GM21619 (cell line): ENCODE measurements at regions not wholly inside any gene's neighbourhood (a gene's known extent, or its start where the extent isn't known, plus 50 kb on each side); places are given as distances from the start of the nearest gene placed in this dataset.
"Not testable (repeated sequence)": the region's sequence is repeated elsewhere in the genome, so short reads cannot be mapped to it uniquely, and the experiment has no call there.

Experiments
- ATAC-seq: cut with Tn5 transposase; IDR thresholded peaks from one replicate; pipeline ENCODE4 v1.9.1; 2021; ENCODE audit not compliant: unreplicated experiment

DNA sequence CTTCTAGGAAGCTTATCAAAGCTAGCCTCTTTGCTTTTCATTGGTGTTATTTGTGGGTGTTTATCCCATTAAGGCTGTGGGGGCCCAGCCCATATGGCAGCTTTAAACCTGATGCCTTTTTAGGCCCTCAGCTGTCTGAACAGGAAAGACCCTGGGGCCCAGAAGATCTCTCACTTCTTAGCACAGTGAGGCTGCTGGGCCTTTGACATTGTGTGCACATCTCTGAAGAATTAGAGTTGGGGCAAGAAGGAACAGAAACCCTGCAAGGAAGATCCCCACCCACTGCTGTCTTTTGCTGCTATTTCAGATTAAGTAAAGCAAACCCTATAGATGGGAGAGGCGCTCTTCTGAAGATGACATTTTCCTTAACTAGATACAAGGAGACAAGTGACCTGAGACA, 250.0 kb downstream of the SMAD2 start:
- ATAC-seq = peak; percentile 76

- ATAC-seq = no peak
These were observed 250.6 kb downstream of the SMAD2 start for GRCh38 chr18:47679864-47680263.

- ATAC-seq = no peak
These were observed 252.5 kb downstream of the SMAD2 start for GRCh38 chr18:47677952-47678351.

DNA sequence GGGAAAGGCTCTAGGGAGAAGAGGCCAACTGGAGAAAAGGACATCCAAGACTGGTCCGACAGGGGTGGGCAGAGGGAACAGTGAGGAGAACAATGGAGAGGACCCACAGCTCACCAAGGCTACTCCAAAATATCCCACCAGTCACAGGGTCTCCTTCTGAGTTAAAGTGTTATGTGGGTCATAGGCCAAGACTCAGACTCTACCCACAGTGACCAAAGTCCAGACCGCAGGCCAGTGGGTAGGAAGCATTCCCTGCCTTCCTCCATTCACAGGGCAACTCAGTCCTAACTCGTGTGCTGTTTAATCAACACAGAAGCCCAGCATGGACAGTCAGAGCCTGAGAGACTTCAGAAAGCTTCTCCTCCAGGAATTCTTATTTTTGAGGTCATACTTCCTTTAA, 260.6 kb downstream of the SMAD2 start:
- ATAC-seq = no peak

DNA sequence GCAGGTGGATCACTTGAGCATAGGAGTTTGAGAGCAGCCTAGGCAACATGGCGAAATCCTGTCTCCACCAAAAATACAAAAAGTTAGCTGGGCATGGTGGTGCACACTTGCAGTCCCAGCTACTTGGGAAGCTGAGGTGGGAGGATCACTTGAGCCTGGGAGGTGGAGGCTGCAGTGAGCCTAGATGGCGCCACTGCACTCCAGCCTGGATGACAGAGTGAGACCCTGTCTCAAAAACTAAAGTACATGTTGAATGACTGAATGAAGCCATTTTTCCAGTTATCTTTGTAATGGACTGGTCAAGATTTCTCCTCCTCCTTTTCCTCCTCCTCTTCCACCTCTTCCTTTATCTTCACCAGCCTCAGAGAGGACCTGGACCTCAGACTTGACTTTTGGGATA, 272.0 kb downstream of the SMAD2 start:
- ATAC-seq = no peak

DNA sequence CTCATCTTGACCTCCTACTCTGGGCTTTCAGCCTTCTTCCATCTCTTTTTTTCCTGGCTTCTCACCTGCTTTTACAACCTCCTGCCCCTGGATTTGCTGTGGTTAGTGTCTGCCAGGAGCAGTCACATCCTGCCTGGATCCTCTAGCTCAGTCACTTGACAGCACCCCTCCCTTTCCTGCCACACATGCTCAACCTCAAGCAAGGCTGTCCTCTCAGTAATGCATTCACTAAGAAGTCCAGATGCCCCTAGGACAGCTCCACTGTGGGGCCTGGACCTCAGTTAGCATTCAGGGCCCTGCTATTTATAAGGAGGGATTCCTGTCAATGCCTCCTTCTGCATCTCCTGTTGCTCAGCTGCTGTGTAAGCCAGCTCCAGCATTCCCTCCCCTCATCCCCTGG, 275.5 kb downstream of the SMAD2 start:
- no peak for ATAC-seq

DNA sequence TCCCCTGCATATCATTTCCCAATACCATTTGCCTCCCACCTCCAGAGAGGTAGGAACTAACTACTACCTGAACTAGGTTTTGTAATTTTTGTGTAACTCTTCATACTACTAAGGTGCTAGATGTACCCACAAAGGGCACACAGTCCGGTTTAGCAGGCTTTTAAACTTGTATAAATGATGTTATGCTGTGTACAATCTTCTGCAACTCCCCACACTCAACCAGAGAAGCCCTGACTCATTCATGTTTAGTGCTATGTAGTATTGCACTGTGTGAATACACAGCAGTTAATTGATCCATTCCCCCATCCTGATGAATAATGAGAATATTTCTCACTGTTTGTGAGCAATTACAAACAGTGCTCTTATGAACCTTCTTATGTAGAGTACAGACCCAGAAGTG, 285.6 kb downstream of the SMAD2 start:
- ATAC-seq = no peak

GRCh38 chr18:47637551-47637950, 292.9 kb downstream of the SMAD2 start:
- not testable (repeated sequence) for ATAC-seq

- ATAC-seq = no peak
These were observed 295.0 kb downstream of the SMAD2 start for GRCh38 chr18:47635416-47635815.

- ATAC-seq = no peak
These were observed 297.4 kb downstream of the SMAD2 start for GRCh38 chr18:47632970-47633635.

GRCh38 chr18:47628893-47629292, 301.6 kb downstream of the SMAD2 start:
- no peak for ATAC-seq

DNA sequence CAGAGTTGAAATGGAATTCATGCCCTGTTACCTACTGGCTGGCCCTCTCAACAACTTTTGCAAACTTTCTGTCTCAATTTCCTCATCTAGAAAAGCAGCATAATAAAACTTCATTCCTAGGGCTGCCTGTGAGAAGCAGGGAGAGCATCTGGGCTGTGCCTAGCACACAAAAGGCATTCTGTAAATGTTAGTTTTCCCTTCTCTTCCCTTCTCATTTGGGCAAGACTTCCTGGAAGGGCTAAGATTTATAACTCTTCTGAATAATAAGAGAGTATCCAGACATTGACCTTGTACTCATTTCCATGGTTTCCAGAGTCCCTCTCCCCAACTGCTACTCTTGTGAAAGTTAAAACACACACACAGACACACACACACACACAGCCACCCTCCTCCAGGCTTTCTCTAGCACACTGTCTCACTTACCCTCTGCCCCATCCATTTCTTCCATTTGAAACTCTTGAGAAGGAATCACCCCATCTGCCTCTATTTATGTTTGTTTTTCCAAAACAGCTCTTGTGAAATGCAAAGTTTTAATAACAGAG, 302.1 kb downstream of the SMAD2 start:
- no peak for ATAC-seq

DNA sequence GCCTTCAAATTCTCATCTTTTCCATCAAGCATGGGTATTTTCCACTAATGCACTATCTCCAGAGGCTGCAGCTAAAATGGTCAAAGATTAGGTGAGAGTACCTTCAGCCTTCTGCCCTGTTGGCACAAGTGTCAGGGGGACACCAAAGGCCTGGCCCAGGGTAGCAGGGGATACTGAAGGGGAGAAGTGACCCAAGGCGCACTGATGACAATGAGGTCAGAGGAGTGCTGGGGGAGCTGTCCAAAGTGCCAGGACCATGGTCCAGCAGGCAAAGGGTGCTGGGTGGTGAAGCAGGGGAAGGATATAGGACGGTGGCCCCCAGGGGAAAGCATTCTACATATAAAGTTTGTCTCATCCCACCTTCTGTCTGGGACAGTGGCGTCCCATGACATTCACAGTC, 303.4 kb downstream of the SMAD2 start:
- ATAC-seq = no peak

DNA sequence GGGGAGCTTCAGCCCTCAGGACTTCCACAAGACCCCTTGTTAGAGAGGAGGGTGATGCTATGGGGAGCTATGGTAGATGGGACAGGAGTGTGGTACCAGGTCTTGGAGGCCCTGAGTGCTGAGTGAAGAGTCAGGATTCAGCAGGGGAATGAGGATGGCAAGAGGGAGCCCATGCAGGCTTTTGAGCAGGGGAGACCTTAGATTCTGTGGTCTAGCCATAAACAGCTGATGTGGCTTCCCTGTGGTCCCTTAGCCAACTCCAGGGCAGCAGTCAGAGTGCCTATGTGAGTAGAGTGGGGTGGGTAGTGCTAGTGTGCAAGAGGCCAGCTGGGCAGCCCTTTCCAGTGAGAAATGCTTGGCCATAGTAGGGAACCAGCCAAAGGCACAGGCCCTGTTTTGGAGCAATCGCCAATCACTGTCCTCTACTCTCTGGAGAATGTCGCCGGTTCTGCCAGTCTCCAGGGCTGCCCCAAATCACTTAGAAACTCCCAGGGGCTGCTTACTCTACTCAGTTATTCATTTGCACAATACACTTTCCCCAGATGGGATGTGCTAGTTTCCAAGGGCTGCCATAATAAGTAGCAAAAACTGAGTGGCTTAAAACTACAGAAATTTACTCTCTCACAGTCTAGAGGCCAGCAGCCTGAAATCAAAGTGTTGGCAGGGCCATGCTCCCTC, 310.5 kb downstream of the SMAD2 start:
- ATAC-seq = no peak

- ATAC-seq = no peak
These were observed 311.7 kb downstream of the SMAD2 start for GRCh38 chr18:47618758-47619157.

- ATAC-seq = no peak
These were observed 315.4 kb downstream of the SMAD2 start for GRCh38 chr18:47615043-47615442.

- ATAC-seq = no peak
These were observed 316.5 kb downstream of the SMAD2 start for GRCh38 chr18:47613929-47614328.

- no peak for ATAC-seq
These were observed 318.8 kb downstream of the SMAD2 start for GRCh38 chr18:47611649-47612048.

DNA sequence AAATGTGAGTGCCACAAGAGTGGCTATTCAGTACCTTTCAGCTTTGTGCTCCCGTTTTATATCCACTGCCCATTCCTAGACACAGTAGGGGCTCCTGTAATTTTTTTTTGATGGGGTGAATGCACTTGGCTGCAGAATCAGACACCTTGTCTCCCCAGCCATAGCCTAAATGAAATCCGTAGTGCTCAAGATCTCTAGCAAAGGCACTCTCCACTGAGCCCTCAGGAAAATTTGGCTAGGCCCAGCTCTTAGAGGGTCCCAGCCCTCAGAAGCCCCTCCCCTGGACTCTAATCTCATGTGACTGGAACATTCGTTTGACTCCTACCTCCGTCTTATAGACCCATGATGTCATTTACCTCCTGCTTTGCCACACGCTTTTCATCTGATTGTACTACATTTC, 323.9 kb downstream of the SMAD2 start:
- no peak for ATAC-seq

- no peak for ATAC-seq
These were observed 325.4 kb downstream of the SMAD2 start for GRCh38 chr18:47605093-47605492.

DNA sequence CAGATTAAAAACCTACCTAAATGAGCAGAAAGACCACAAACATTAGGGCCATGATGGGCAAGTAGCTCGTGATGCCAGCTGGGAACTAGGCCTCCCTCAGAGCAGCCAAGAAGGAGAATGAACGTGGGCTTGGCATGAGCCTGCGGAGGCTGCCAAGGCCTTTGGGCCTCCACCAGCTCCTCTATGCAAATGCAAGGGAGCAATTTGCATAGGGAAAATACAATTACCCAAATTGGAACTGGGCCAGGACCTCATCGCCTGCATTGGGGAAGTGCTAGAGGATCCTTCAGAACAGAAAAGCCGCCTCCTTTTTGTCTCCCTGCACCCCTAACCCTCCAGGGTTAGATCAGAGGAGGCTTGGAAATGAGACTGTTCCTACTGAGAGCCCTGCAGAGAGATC, 326.4 kb downstream of the SMAD2 start:
- no peak for ATAC-seq

DNA sequence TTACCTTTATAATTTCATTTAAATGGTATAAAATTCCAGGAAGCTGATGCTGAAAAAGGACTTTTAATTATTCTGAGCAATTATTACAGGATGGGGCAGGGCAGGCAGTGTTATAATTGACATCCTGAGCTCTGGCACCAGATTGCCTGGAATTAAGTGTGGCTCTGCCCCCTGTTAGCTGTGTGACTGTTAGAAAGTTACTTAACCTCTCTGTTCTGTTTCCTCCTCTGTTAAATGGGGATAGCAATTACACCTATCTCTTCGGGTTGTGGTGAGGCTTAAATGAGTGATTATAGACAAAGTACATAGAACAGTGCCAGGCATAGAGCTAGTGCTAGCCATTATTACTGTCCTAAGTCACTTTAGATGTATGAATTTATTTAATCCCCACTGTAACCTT, 327.3 kb downstream of the SMAD2 start:
- no peak for ATAC-seq
